ENCODE measurements at regions not wholly inside any gene's neighbourhood (a gene's known extent, or its start where the extent isn't known, plus 50 kb on each side); places are given as distances from the start of the nearest gene placed in this dataset.

DNA sequence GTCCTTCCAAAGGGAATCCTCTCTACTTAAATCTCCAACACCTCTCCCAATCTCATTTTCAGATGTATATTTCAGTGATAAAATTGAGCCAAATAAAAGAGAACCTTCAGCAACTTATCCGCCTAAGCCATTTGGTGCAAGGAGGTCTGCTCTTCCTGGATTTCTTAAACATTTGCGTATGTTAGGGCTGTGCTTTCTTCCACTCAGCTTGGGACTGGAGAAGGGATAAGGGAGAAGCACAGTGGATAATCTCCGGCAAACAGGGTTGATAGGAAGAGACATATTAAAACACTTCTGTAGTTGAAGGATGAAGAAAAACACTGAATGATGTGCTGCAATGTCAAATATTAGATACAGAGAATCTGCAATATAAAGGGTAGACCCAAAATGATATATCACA, 796.2 kb downstream of the KCNJ3 start:
- no peaks in the 10 kb centered on the region for H3K9me1 ChIP-seq (ENCODE audit: insufficient read depth, low read length)
- in situ Hi-C loops (cut with MboI; ENCODE audit: low sequenced_read_pairs) (no loop called here), intact Hi-C loops (cut with micrococcal nuclease) (no loop called here), dilution Hi-C loops (cut with HindIII; ENCODE audit: low sequenced_read_pairs, unreplicated experiment) (no loop called here)
- no peak overlapping the region for H4K5ac ChIP-seq (ENCODE audit: low read depth, low read length)
- no peaks in the 10 kb centered on the region for H4K20me1 ChIP-seq (ENCODE audit: insufficient read depth, low read length)
- no peak overlapping the region for H3K4ac ChIP-seq (ENCODE audit: low read depth, low read length)
- ChIA-PET POLR2A (ENCODE audit: unreplicated experiment) (no interaction called here), CTCF (no interaction called here)
- H3K23ac ChIP-seq (ENCODE audit: low read depth, low read length), result no peak overlapping the region
- WGBS, 2 experiments (ENCODE audit: extremely low coverage in 2 of 2, insufficient read length in 1 of 2), result no CpG with 5 or more reads among the region's 3 CpGs
- DNase-seq (no peak), ATAC-seq (ENCODE audit: low read depth) (no peak)
- H3K56ac ChIP-seq (ENCODE audit: extremely low read depth, insufficient read depth, low read length), result no peak overlapping the region
- no peaks in the 10 kb centered on the region for H3K27me3 ChIP-seq (ENCODE audit: control insufficient read depth, insufficient read depth, low read length)
- H3K9me3 ChIP-seq (ENCODE audit: control insufficient read depth, insufficient read depth, low read length), result 0 out of 2 replicates have a peak, but pooled peaks cover 4% of the 10 kb centered on the region
- no peaks in the 10 kb centered on the region for H3K36me3 ChIP-seq (ENCODE audit: control insufficient read depth, insufficient read depth, low read length)
- no peak overlapping the region for H2BK120ac ChIP-seq (ENCODE audit: low read depth, low read length)
- H3K4me1 ChIP-seq (ENCODE audit: control insufficient read depth, insufficient read depth, low read length), result no peaks in the 10 kb centered on the region
- H3K27ac ChIP-seq (ENCODE audit: insufficient read depth, low read length), result no peak overlapping the region
- H2BK20ac ChIP-seq (ENCODE audit: low read depth, low read length), result no peak overlapping the region
- no peak overlapping the region for H4K8ac ChIP-seq (ENCODE audit: low read depth in 2 of 2, low read length in 2 of 2)
- TF ChIP-seq CEBPB (IDR thresholded peaks at IDR 0.05; ENCODE audit: low read depth, low read length), result no peak
- TF ChIP-seq BHLHE40 (IDR thresholded peaks at IDR 0.05; ENCODE audit: low read depth, low read length), result no peak
- no peak overlapping the region for H2BK15ac ChIP-seq (ENCODE audit: low read depth, low read length)
- H2AFZ ChIP-seq (replicated peaks; ENCODE audit: low read length, poor library complexity), result no peak overlapping the region
- BruUV-seq (replicated peaks), result no TSS peak
- H3K14ac ChIP-seq (replicated peaks; ENCODE audit: low read depth, low read length), result no peak overlapping the region
- H2AK5ac ChIP-seq (ENCODE audit: low read depth, low read length), result no peak overlapping the region
- H4K91ac ChIP-seq (ENCODE audit: insufficient read depth, low read depth, low read length), result no peak overlapping the region
- no peak overlapping the region for H3K4me3 ChIP-seq (ENCODE audit: insufficient read depth, low read depth, low read length)
- H3K4me2 ChIP-seq (ENCODE audit: low read depth, low read length), result no peak overlapping the region
- H3K18ac ChIP-seq (ENCODE audit: low read depth, low read length), result no peak overlapping the region
- no peak overlapping the region for H2BK5ac ChIP-seq (ENCODE audit: low read depth, low read length, poor library complexity, severe bottlenecking)
- H2AK9ac ChIP-seq (replicated peaks; ENCODE audit: low read depth, low read length, poor library complexity), result no peak overlapping the region
- H3K9ac ChIP-seq (ENCODE audit: low read depth, low read length), result no peak overlapping the region
- H3K79me1 ChIP-seq (ENCODE audit: low read depth in 1 of 2, low read length in 2 of 2), result no peaks in the 10 kb centered on the region

Measured in IMR-90 (cell line).